GM12801 (cell line): ENCODE measurements at regions not wholly inside any gene's neighbourhood (a gene's known extent, or its start where the extent isn't known, plus 50 kb on each side); places are given as distances from the start of the nearest gene placed in this dataset.

Experiments used
- TF ChIP-seq, protein P1 (sequence below): IDR thresholded peaks from one replicate; pipeline ENCODE4 v1.5.1; 2011; ENCODE audit warnings: control low read depth; ENCODE audit not compliant: insufficient read length; ENCODE audit errors: extremely low read depth

DNA sequence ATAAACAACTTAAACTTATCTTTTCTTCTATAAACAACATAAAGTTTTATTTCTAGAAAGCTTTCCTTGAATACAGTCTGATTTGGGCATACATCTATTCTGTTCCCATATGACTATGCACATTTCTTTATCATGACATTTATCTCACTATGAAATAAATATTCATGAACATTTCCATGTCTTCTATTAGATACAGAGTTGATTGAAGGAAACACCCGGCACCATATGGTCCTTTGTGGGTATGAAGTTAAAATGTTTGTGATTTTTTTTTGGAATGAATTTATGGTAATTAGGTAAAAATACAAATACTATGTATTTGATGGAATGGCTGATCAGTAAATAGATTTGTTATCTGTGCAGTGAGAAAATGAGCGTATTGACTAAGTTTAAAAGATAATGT is 1209.8 kb upstream of the ACO1 start:
- TF ChIP-seq, protein P1, sequence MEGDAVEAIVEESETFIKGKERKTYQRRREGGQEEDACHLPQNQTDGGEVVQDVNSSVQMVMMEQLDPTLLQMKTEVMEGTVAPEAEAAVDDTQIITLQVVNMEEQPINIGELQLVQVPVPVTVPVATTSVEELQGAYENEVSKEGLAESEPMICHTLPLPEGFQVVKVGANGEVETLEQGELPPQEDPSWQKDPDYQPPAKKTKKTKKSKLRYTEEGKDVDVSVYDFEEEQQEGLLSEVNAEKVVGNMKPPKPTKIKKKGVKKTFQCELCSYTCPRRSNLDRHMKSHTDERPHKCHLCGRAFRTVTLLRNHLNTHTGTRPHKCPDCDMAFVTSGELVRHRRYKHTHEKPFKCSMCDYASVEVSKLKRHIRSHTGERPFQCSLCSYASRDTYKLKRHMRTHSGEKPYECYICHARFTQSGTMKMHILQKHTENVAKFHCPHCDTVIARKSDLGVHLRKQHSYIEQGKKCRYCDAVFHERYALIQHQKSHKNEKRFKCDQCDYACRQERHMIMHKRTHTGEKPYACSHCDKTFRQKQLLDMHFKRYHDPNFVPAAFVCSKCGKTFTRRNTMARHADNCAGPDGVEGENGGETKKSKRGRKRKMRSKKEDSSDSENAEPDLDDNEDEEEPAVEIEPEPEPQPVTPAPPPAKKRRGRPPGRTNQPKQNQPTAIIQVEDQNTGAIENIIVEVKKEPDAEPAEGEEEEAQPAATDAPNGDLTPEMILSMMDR: no peak

- TF ChIP-seq, protein P1: no peak
These were observed 1200.6 kb upstream of the ACO1 start for GRCh38 chr9:31183866-31184265.

- TF ChIP-seq, protein P1: no peak
These were observed 1198.6 kb upstream of the ACO1 start for GRCh38 chr9:31185831-31186230.

- TF ChIP-seq, protein P1: no peak
These were observed 1195.9 kb upstream of the ACO1 start for GRCh38 chr9:31188496-31188895.

- TF ChIP-seq, protein P1: no peak
These were observed 1173.4 kb upstream of the ACO1 start for GRCh38 chr9:31210978-31211570.

DNA sequence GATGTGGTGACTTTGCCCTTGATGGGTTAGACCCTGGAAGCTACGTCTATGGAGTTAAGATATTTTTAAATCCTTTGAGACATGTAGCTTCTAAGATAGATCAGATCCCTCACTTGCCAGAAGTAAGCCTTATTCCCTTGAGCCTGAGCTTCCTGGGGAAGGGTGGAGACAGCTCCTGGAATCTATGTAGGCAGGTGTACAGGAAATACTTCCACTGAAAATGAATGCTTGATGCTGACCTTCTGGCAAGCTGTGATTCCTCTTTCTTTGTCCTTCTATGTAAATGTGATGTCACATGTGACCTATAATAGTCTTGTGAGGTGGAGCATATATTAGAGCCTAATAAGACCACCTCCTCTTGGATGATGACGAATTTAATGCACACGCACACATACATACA is 1152.0 kb upstream of the ACO1 start:
- TF ChIP-seq, protein P1: no peak

GRCh38 chr9:31236344-31236743 is 1148.1 kb upstream of the ACO1 start:
- TF ChIP-seq, protein P1: no peak

- TF ChIP-seq, protein P1: no peak
These were observed 1141.1 kb upstream of the ACO1 start for GRCh38 chr9:31243386-31243785.
